ENCODE measurements at regions not wholly inside any gene's neighbourhood (a gene's known extent, or its start where the extent isn't known, plus 50 kb on each side); places are given as distances from the start of the nearest gene placed in this dataset.

- H3K4me1 ChIP-seq (ENCODE audit: control insufficient read depth, insufficient read depth, low read length, poor library complexity, severe bottlenecking) = no peaks in the 10 kb centered on the region
- DNase-seq = no peak
- no peak overlapping the region for H3K27ac ChIP-seq (ENCODE audit: insufficient read depth, low read length, poor library complexity, severe bottlenecking)
- no peaks in the 10 kb centered on the region for H3K27me3 ChIP-seq (replicated peaks; ENCODE audit: control insufficient read depth, insufficient read depth, low read length, poor library complexity, severe bottlenecking)
- no peaks in the 10 kb centered on the region for H3K36me3 ChIP-seq (ENCODE audit: control insufficient read depth, insufficient read depth, low read length)
- H3K9me3 ChIP-seq (ENCODE audit: control insufficient read depth, low read length) = no peaks in the 10 kb centered on the region
- H3K4me3 ChIP-seq (ENCODE audit: insufficient read depth, low read depth, low read length, poor library complexity, severe bottlenecking) = no peak overlapping the region
Measured at GRCh38 chr18:76554547-76555222, 59.6 kb upstream of the ZNF516 start.

- Histone ChIP-seq H3K9me3 (ENCODE audit: control insufficient read depth, low read length) (no peaks in the 10 kb centered on the region), H3K36me3 (ENCODE audit: control insufficient read depth, insufficient read depth, low read length) (no peaks in the 10 kb centered on the region), H3K27me3 (replicated peaks; ENCODE audit: control insufficient read depth, insufficient read depth, low read length, poor library complexity, severe bottlenecking) (no peaks in the 10 kb centered on the region), H3K27ac (ENCODE audit: insufficient read depth, low read length, poor library complexity, severe bottlenecking) (no peak overlapping the region), H3K4me3 (ENCODE audit: insufficient read depth, low read depth, low read length, poor library complexity, severe bottlenecking) (no peak overlapping the region), H3K4me1 (ENCODE audit: control insufficient read depth, insufficient read depth, low read length, poor library complexity, severe bottlenecking) (no peaks in the 10 kb centered on the region)
- DNase-seq = no peak
Measured at GRCh38 chr18:76553715-76554546, 58.9 kb upstream of the ZNF516 start.

GRCh38 chr18:76548541-76548940 lies 53.5 kb upstream of the ZNF516 start:
- Histone ChIP-seq H3K9me3 (ENCODE audit: control insufficient read depth, low read length) (no peaks in the 10 kb centered on the region), H3K27me3 (replicated peaks; ENCODE audit: control insufficient read depth, insufficient read depth, low read length, poor library complexity, severe bottlenecking) (no peaks in the 10 kb centered on the region), H3K4me3 (ENCODE audit: insufficient read depth, low read depth, low read length, poor library complexity, severe bottlenecking) (no peak overlapping the region), H3K36me3 (ENCODE audit: control insufficient read depth, insufficient read depth, low read length) (no peaks in the 10 kb centered on the region), H3K4me1 (ENCODE audit: control insufficient read depth, insufficient read depth, low read length, poor library complexity, severe bottlenecking) (no peaks in the 10 kb centered on the region), H3K27ac (ENCODE audit: insufficient read depth, low read length, poor library complexity, severe bottlenecking) (no peak overlapping the region)
- no peak for DNase-seq

- H3K36me3 ChIP-seq (ENCODE audit: control insufficient read depth, insufficient read depth, low read length) = no peaks in the 10 kb centered on the region
- no peak overlapping the region for H3K4me3 ChIP-seq (ENCODE audit: insufficient read depth, low read depth, low read length, poor library complexity, severe bottlenecking)
- no peak for DNase-seq
- H3K27ac ChIP-seq (ENCODE audit: insufficient read depth, low read length, poor library complexity, severe bottlenecking) = no peak overlapping the region
- H3K27me3 ChIP-seq (replicated peaks; ENCODE audit: control insufficient read depth, insufficient read depth, low read length, poor library complexity, severe bottlenecking) = no peaks in the 10 kb centered on the region
- no peaks in the 10 kb centered on the region for H3K9me3 ChIP-seq (ENCODE audit: control insufficient read depth, low read length)
- no peaks in the 10 kb centered on the region for H3K4me1 ChIP-seq (ENCODE audit: control insufficient read depth, insufficient read depth, low read length, poor library complexity, severe bottlenecking)
Measured at GRCh38 chr18:76547296-76547695, 52.3 kb upstream of the ZNF516 start.

- no peak overlapping the region for H3K27ac ChIP-seq (ENCODE audit: insufficient read depth, low read length, poor library complexity, severe bottlenecking)
Measured at GRCh38 chr18:76546436-76546835, 51.4 kb upstream of the ZNF516 start.

GRCh38 chr18:76546088-76546435 lies 51.0 kb upstream of the ZNF516 start:
- no peaks in the 10 kb centered on the region for H3K4me1 ChIP-seq (ENCODE audit: control insufficient read depth, insufficient read depth, low read length, poor library complexity, severe bottlenecking)
- no peak for DNase-seq
- no peak overlapping the region for H3K27ac ChIP-seq (ENCODE audit: insufficient read depth, low read length, poor library complexity, severe bottlenecking)
- H3K4me3 ChIP-seq (ENCODE audit: insufficient read depth, low read depth, low read length, poor library complexity, severe bottlenecking) = no peak overlapping the region
- no peaks in the 10 kb centered on the region for H3K27me3 ChIP-seq (replicated peaks; ENCODE audit: control insufficient read depth, insufficient read depth, low read length, poor library complexity, severe bottlenecking)
- no peaks in the 10 kb centered on the region for H3K36me3 ChIP-seq (ENCODE audit: control insufficient read depth, insufficient read depth, low read length)
- H3K9me3 ChIP-seq (ENCODE audit: control insufficient read depth, low read length) = no peaks in the 10 kb centered on the region

More at GRCh38 chr18:76546436-76546835, 51.4 kb upstream of the ZNF516 start:
- no peak for DNase-seq
- no peak overlapping the region for H3K4me3 ChIP-seq (ENCODE audit: insufficient read depth, low read depth, low read length, poor library complexity, severe bottlenecking)
- H3K4me1 ChIP-seq (ENCODE audit: control insufficient read depth, insufficient read depth, low read length, poor library complexity, severe bottlenecking) = no peaks in the 10 kb centered on the region
- H3K36me3 ChIP-seq (ENCODE audit: control insufficient read depth, insufficient read depth, low read length) = no peaks in the 10 kb centered on the region
- no peaks in the 10 kb centered on the region for H3K27me3 ChIP-seq (replicated peaks; ENCODE audit: control insufficient read depth, insufficient read depth, low read length, poor library complexity, severe bottlenecking)
- H3K9me3 ChIP-seq (ENCODE audit: control insufficient read depth, low read length) = no peaks in the 10 kb centered on the region

GRCh38 chr18:76545433-76546087 lies 50.5 kb upstream of the ZNF516 start:
- H3K27me3 ChIP-seq (replicated peaks; ENCODE audit: control insufficient read depth, insufficient read depth, low read length, poor library complexity, severe bottlenecking) = no peaks in the 10 kb centered on the region
- no peak for DNase-seq
- H3K9me3 ChIP-seq (ENCODE audit: control insufficient read depth, low read length) = no peaks in the 10 kb centered on the region
- H3K27ac ChIP-seq (ENCODE audit: insufficient read depth, low read length, poor library complexity, severe bottlenecking) = no peak overlapping the region
- no peaks in the 10 kb centered on the region for H3K4me1 ChIP-seq (ENCODE audit: control insufficient read depth, insufficient read depth, low read length, poor library complexity, severe bottlenecking)
- no peak overlapping the region for H3K4me3 ChIP-seq (ENCODE audit: insufficient read depth, low read depth, low read length, poor library complexity, severe bottlenecking)
- no peaks in the 10 kb centered on the region for H3K36me3 ChIP-seq (ENCODE audit: control insufficient read depth, insufficient read depth, low read length)

- Histone ChIP-seq H3K27me3 (replicated peaks; ENCODE audit: control insufficient read depth, insufficient read depth, low read length, poor library complexity, severe bottlenecking) (no peaks in the 10 kb centered on the region), H3K27ac (ENCODE audit: insufficient read depth, low read length, poor library complexity, severe bottlenecking) (no peak overlapping the region), H3K9me3 (ENCODE audit: control insufficient read depth, low read length) (no peaks in the 10 kb centered on the region), H3K36me3 (ENCODE audit: control insufficient read depth, insufficient read depth, low read length) (no peaks in the 10 kb centered on the region), H3K4me1 (ENCODE audit: control insufficient read depth, insufficient read depth, low read length, poor library complexity, severe bottlenecking) (no peaks in the 10 kb centered on the region), H3K4me3 (ENCODE audit: insufficient read depth, low read depth, low read length, poor library complexity, severe bottlenecking) (no peak overlapping the region)
- no peak for DNase-seq
Measured at GRCh38 chr18:76544511-76545345, 49.7 kb upstream of the ZNF516 start.
